ENCODE measurements at regions not wholly inside any gene's neighbourhood (a gene's known extent, or its start where the extent isn't known, plus 50 kb on each side); places are given as distances from the start of the nearest gene placed in this dataset.
A peak's percentile ranks its signal among the peaks of the same experiment; 100 is the strongest.
"Not testable (repeated sequence)": the region's sequence is repeated elsewhere in the genome, so short reads cannot be mapped to it uniquely, and the experiment has no call there.

- Histone ChIP-seq H3K27ac (no peak overlapping the region), H3K9me3 (no peaks in the 10 kb centered on the region), H3K4me1 (no peaks in the 10 kb centered on the region), H3K27me3 (no peaks in the 10 kb centered on the region), H3K4me3 (no peak overlapping the region), H3K36me3 (no peaks in the 10 kb centered on the region)
- ATAC-seq (ENCODE audit: low FRiP score in 2 of 2): no peak
- WGBS, 2 donors: 95 to 96% methylated on average over 9 of the region's 9 CpGs
- no peak for DNase-seq
- TF ChIP-seq EP300 (IDR thresholded peaks at IDR 0.05) (no peak), POLR2A (IDR thresholded peaks at IDR 0.05) (no peak), CTCF (IDR thresholded peaks at IDR 0.05) (no peak), POLR2AphosphoS5 (IDR thresholded peaks at IDR 0.05) (no peak)
Measured at GRCh38 chr10:78229489-78229888, 195.8 kb downstream of the RPS24 start.

GRCh38 chr10:78229950-78230675 lies 196.4 kb downstream of the RPS24 start:
- no peak for DNase-seq
- no peak overlapping the region for H3K4me3 ChIP-seq
- WGBS, 2 donors: 92 to 95% methylated on average over 5 of the region's 5 CpGs
- ATAC-seq (ENCODE audit: low FRiP score in 2 of 2): no peak
- H3K9me3 ChIP-seq: no peaks in the 10 kb centered on the region
- no peaks in the 10 kb centered on the region for H3K36me3 ChIP-seq
- no peaks in the 10 kb centered on the region for H3K27me3 ChIP-seq
- no peaks in the 10 kb centered on the region for H3K4me1 ChIP-seq
- no peak for TF ChIP-seq POLR2A (IDR thresholded peaks at IDR 0.05)
- no peak for TF ChIP-seq POLR2AphosphoS5 (IDR thresholded peaks at IDR 0.05)
- TF ChIP-seq CTCF (IDR thresholded peaks at IDR 0.05): no peak
- TF ChIP-seq EP300 (IDR thresholded peaks at IDR 0.05): no peak
- H3K27ac ChIP-seq: no peak overlapping the region

- no peak overlapping the region for H3K27ac ChIP-seq
- no peaks in the 10 kb centered on the region for H3K36me3 ChIP-seq
- no peaks in the 10 kb centered on the region for H3K9me3 ChIP-seq
- no peak for TF ChIP-seq EP300 (IDR thresholded peaks at IDR 0.05)
- TF ChIP-seq POLR2AphosphoS5 (IDR thresholded peaks at IDR 0.05): no peak
- no peak for TF ChIP-seq POLR2A (IDR thresholded peaks at IDR 0.05)
- TF ChIP-seq CTCF (IDR thresholded peaks at IDR 0.05): no peak
- 84 to 92% methylated on average over 5 of the region's 5 CpGs for WGBS, 2 donors
- no peak overlapping the region for H3K4me3 ChIP-seq
- H3K27me3 ChIP-seq: no peaks in the 10 kb centered on the region
- H3K4me1 ChIP-seq: no peaks in the 10 kb centered on the region
- DNase-seq: no peak
- ATAC-seq (ENCODE audit: low FRiP score in 2 of 2): no peak
Measured at GRCh38 chr10:78231327-78231726, 197.7 kb downstream of the RPS24 start.

- peak in 1 of 2 donors; percentile 39 for ATAC-seq (ENCODE audit: low FRiP score in 2 of 2)
- no peaks in the 10 kb centered on the region for H3K36me3 ChIP-seq
- no peaks in the 10 kb centered on the region for H3K9me3 ChIP-seq
- no peak overlapping the region for H3K4me3 ChIP-seq
- TF ChIP-seq POLR2A (IDR thresholded peaks at IDR 0.05) (no peak), CTCF (IDR thresholded peaks at IDR 0.05) (peak in 1 of 6 experiments; percentile 14), EP300 (IDR thresholded peaks at IDR 0.05) (no peak)
- 66 to 76% methylated on average over 3 to 4 of the region's 4 CpGs for WGBS, 2 donors
- no peaks in the 10 kb centered on the region for H3K4me1 ChIP-seq
- no peaks in the 10 kb centered on the region for H3K27me3 ChIP-seq
- H3K27ac ChIP-seq: no peak overlapping the region
- DNase-seq: no peak
Measured at GRCh38 chr10:78231939-78232338, 198.3 kb downstream of the RPS24 start.

GRCh38 chr10:78236416-78237015 lies 202.9 kb downstream of the RPS24 start:
- ATAC-seq (ENCODE audit: low FRiP score in 2 of 2) (no peak), DNase-seq (no peak)
- H3K27me3 ChIP-seq: no peaks in the 10 kb centered on the region
- H3K4me3 ChIP-seq: no peak overlapping the region
- H3K4me1 ChIP-seq: no peaks in the 10 kb centered on the region
- TF ChIP-seq EP300 (IDR thresholded peaks at IDR 0.05) (no peak), CTCF (IDR thresholded peaks at IDR 0.05) (no peak), POLR2AphosphoS5 (IDR thresholded peaks at IDR 0.05) (no peak), POLR2A (IDR thresholded peaks at IDR 0.05) (no peak)
- no peak overlapping the region for H3K27ac ChIP-seq
- 80 to 83% methylated on average over 6 to 7 of the region's 7 CpGs for WGBS, 2 donors
- no peaks in the 10 kb centered on the region for H3K9me3 ChIP-seq
- no peaks in the 10 kb centered on the region for H3K36me3 ChIP-seq

GRCh38 chr10:78237951-78238350 lies 204.3 kb downstream of the RPS24 start:
- not testable (repeated sequence) for DNase-seq; H3K4me3 ChIP-seq; ATAC-seq (ENCODE audit: low FRiP score in 2 of 2); H3K27ac ChIP-seq; H3K4me1 ChIP-seq; H3K36me3 ChIP-seq; H3K27me3 ChIP-seq; H3K9me3 ChIP-seq
- 69 to 89% methylated on average over 4 to 5 of the region's 5 CpGs for WGBS, 2 donors
